ENCODE measurements at regions not wholly inside any gene's neighbourhood (a gene's known extent, or its start where the extent isn't known, plus 50 kb on each side); places are given as distances from the start of the nearest gene placed in this dataset.

- peaks cover 0 to 6% of the 10 kb centered on the region in 2 experiments for H3K9me3 ChIP-seq (ENCODE audit: control insufficient read depth in 1 of 2, insufficient read depth in 1 of 2, low read length in 2 of 2)
- H3K9me3 Mint-ChIP-seq, result peaks cover 6% of the 10 kb centered on the region
- no peaks in the 10 kb centered on the region for H3K27me3 ChIP-seq (ENCODE audit: control insufficient read depth in 1 of 2, insufficient read depth in 2 of 2, low read length in 2 of 2)
- ChIA-PET CTCF (no interaction called here), POLR2A (no interaction called here)
- H3K36me3 Mint-ChIP-seq (ENCODE audit: low read depth), result no peaks in the 10 kb centered on the region
- H3K36me3 ChIP-seq (ENCODE audit: insufficient read depth, low read length), result no peaks in the 10 kb centered on the region
- no peak for DNase-seq
- no peak overlapping the region for H3K4me3 ChIP-seq (ENCODE audit: low read length)
- no peak overlapping the region for H3K27ac ChIP-seq (ENCODE audit: low read depth in 1 of 2, low read length in 2 of 2)
- no peaks in the 10 kb centered on the region for H3K4me1 ChIP-seq (ENCODE audit: insufficient read depth, low read length)
- no peak overlapping the region for H3K4me3 Mint-ChIP-seq
- intact Hi-C loops (cut with DNase I, micrococcal nuclease), result no loop called here
- H3K27me3 Mint-ChIP-seq, result no peaks in the 10 kb centered on the region
- TF ChIP-seq CTCF (IDR thresholded peaks at IDR 0.05), result no peak
- no peak overlapping the region for H3K27ac Mint-ChIP-seq
- ATAC-seq (ENCODE audit: poor library complexity), result no peak
- H3K4me1 Mint-ChIP-seq (ENCODE audit: low read depth), result no peaks in the 10 kb centered on the region
These were observed 688.9 kb downstream of the KCNA4 start for GRCh38 chr11:29327891-29328290.

- POLR2A ChIA-PET, result no interaction called here
- Mint-ChIP-seq H3K4me1 (ENCODE audit: low read depth) (no peaks in the 10 kb centered on the region), H3K27ac (no peak overlapping the region), H3K9me3 (peaks cover 4% of the 10 kb centered on the region), H3K4me3 (no peak overlapping the region), H3K36me3 (ENCODE audit: low read depth) (no peaks in the 10 kb centered on the region), H3K27me3 (no peaks in the 10 kb centered on the region)
- H3K27me3 ChIP-seq (ENCODE audit: control insufficient read depth in 1 of 2, insufficient read depth in 2 of 2, low read length in 2 of 2), result no peaks in the 10 kb centered on the region
- no peak for ATAC-seq (ENCODE audit: poor library complexity)
- TF ChIP-seq CTCF (IDR thresholded peaks at IDR 0.05), result no peak
- intact Hi-C loops (cut with DNase I, micrococcal nuclease), result no loop called here
- CTCF ChIA-PET, result no interaction called here
- H3K27ac ChIP-seq (ENCODE audit: low read depth in 1 of 2, low read length in 2 of 2), result no peak overlapping the region
- no peaks in the 10 kb centered on the region for H3K36me3 ChIP-seq (ENCODE audit: insufficient read depth, low read length)
- peaks cover 0 to 6% of the 10 kb centered on the region in 2 experiments for H3K9me3 ChIP-seq (ENCODE audit: control insufficient read depth in 1 of 2, insufficient read depth in 1 of 2, low read length in 2 of 2)
- no peak overlapping the region for H3K4me3 ChIP-seq (ENCODE audit: low read length)
- DNase-seq, result no peak
- H3K4me1 ChIP-seq (ENCODE audit: insufficient read depth, low read length), result no peaks in the 10 kb centered on the region
These were observed 690.1 kb downstream of the KCNA4 start for GRCh38 chr11:29326757-29327156.

GRCh38 chr11:29324328-29324727 is 692.5 kb downstream of the KCNA4 start:
- no peak for DNase-seq
- H3K4me3 ChIP-seq (ENCODE audit: low read length), result no peak overlapping the region
- Mint-ChIP-seq H3K4me1 (ENCODE audit: low read depth) (no peaks in the 10 kb centered on the region), H3K4me3 (no peak overlapping the region), H3K27ac (no peak overlapping the region), H3K27me3 (no peaks in the 10 kb centered on the region), H3K9me3 (peaks cover 10% of the 10 kb centered on the region), H3K36me3 (ENCODE audit: low read depth) (no peaks in the 10 kb centered on the region)
- POLR2A ChIA-PET, result no interaction called here
- H3K4me1 ChIP-seq (ENCODE audit: insufficient read depth, low read length), result no peaks in the 10 kb centered on the region
- no peak for TF ChIP-seq CTCF (IDR thresholded peaks at IDR 0.05)
- CTCF ChIA-PET, result no interaction called here
- no peak for ATAC-seq (ENCODE audit: poor library complexity)
- H3K27me3 ChIP-seq (ENCODE audit: control insufficient read depth in 1 of 2, insufficient read depth in 2 of 2, low read length in 2 of 2), result no peaks in the 10 kb centered on the region
- H3K27ac ChIP-seq (ENCODE audit: low read depth in 1 of 2, low read length in 2 of 2), result no peak overlapping the region
- H3K9me3 ChIP-seq (ENCODE audit: control insufficient read depth in 1 of 2, insufficient read depth in 1 of 2, low read length in 2 of 2), result peaks cover 0 to 6% of the 10 kb centered on the region in 2 experiments
- intact Hi-C loops (cut with DNase I, micrococcal nuclease), result no loop called here
- H3K36me3 ChIP-seq (ENCODE audit: insufficient read depth, low read length), result no peaks in the 10 kb centered on the region

All from CD4-positive, alpha-beta T cell (primary cell).